GM18520 (cell line): ENCODE measurements at regions not wholly inside any gene's neighbourhood (a gene's known extent, or its start where the extent isn't known, plus 50 kb on each side); places are given as distances from the start of the nearest gene placed in this dataset.
"Not testable (repeated sequence)": the region's sequence is repeated elsewhere in the genome, so short reads cannot be mapped to it uniquely, and the experiment has no call there.

Experiments used
- ATAC-seq: cut with Tn5 transposase; IDR thresholded peaks from one replicate; pipeline ENCODE4 v1.9.1; 2021; ENCODE audit not compliant: unreplicated experiment

DNA sequence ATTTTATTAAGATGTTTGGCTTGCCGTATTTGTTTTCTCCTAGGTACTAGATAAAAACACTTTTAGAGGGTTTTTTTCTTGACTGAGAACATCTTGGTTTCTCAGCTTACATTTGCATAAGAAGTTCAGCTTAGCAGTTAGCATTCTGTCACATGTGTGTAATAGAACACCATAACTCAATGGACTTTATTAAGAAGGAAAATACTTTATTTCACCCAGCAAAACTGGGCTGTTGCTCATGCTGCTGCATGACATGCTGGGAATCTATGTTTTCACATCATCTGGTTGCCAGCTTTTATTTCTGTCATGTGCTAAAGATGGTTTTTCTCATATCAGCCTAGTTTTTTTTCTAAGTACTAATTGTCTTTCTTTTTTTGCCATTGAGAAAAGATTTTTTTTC is 144.6 kb downstream of the UTRN start:
- no peak for ATAC-seq

DNA sequence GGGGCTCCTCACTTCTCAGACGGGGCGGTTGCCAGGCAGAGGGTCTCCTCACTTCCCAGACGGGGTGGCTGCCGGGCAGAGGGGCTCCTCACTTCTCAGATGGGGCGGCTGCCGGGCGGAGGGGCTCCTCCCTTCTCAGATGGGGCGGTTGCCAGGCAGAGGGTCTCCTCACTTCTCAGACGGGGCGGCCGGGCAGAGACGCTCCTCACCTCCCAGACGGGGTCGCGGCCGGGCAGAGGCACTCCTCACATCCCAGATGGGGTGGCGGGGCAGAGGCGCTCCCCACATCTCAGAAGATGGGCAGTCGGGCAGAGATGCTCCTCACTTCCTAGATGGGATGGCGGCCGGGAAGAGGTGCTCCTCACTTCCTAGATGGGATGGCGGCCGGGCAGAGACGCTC is 148.3 kb downstream of the UTRN start:
- ATAC-seq, result not testable (repeated sequence)

DNA sequence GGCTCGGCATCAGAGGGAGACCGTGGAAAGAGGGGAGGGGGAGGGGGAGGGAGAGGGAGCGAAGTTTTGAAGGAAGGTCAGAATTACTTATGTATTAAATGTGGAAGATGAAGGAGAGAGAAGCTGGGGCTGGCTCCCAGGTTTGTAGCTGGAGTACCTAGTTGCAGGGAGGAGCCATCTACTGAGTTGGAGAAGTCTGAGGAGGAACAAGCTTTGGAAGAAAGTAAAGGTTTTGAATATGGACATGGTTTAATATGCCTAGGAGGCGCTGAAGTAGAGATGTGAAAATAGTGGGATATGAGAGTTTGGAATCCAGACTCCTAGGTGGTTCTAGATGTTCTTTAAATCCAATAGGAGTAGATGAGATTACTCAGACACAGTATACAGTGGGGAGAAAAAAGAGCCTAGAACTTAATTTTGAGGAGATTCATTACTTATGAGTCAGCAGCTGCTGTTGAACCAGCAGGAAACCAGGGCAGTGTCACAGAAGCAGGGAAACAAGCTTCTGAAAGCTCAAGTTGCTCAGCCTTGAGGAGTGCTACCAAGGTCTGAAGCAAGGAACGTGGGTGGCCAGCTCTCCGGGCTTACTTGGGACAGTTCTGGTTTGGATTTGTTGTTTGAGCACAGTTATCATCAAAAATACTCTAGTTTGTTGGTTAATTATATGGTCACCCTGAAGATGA is 149.3 kb downstream of the UTRN start:
- ATAC-seq, result no peak

DNA sequence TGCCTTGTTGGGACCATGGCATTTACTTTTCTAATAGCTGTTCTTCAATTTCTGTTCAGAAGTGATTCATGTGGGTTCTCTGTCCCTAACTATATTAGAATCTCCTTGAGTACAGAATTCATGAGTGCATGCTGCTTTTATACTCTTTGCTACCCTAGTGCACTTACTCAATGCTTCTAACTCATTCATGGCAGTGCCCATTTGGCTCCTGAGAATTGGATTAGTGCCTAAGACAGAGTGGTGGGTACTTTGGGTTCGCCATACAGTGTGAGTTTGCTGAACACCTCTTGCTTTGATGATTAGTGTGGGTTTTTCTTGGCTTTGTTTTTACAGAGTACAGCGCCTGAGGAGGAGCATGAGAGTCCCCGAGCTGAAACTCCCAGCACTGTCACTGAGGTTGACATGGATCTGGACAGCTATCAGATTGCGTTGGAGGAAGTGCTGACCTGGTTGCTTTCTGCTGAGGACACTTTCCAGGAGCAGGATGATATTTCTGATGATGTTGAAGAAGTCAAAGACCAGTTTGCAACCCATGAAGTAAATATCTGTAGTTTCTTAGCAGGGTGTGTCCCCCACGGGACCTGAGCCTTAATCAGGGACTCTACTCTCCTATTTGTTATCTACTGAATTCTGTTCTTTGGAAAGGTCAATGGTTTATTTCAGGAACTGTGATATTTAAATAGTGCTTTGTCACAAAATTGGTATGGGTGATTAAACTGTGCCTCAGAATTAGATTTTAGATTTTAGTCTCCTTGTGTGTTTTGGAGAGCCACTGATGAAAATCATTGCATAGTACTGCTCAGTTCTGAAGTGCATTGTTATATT is 150.7 kb downstream of the UTRN start:
- no peak for ATAC-seq

DNA sequence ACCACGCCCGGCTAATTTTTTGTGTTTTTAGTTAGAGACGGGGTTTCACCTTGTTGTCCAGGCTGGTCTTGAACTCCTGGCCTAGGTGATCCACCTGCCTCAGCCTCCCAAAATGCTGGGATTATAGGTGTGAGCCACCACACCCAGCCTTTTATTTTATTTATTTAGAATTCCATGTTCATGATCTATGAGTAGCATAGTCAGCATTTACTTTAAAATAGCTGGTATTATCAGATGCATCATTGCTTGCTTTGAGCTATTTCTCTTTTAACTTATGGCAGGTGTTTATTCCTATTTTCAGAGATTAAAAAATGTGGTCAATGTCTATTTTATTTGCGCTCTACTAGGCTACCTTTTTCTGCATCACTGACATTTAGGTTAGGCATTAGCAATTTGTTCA is 152.0 kb downstream of the UTRN start:
- no peak for ATAC-seq

DNA sequence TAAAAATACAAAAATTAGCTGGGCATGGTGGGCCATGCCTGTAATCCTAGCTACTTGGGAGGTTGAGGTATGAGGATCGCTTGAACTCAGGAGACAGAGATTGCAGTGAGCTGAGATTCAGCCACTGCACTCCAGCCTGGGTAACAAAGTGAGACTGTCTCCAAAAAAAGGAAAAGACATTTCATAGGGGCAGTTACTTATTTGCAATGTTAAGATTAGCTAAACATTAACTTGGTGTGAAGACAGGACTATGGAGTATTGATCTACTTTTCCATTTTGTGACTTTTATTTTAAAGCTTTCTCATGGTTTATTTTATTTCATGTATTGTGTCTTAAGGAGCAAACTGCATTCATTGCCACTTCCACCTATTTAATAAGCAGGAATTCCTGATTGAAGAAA is 153.0 kb downstream of the UTRN start:
- no peak for ATAC-seq

DNA sequence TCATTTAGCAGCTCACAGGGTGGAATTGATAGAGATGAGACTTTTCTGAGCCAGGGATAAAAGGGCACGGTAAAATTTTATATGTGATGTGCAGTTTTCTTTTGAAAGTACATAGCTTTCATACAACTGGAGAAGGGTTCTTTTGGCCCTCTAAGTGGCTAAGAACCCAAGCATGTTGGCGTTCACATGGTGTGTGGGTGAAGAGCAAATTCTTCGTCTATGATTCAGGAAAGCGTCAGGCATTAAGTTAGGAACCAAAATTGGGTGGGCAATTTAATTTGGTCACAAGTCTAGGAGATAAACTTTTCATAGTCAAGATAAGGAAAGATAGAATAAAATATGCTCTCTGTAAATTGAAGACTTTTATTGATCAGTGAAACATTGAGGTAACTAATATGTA is 153.9 kb downstream of the UTRN start:
- ATAC-seq, result no peak

DNA sequence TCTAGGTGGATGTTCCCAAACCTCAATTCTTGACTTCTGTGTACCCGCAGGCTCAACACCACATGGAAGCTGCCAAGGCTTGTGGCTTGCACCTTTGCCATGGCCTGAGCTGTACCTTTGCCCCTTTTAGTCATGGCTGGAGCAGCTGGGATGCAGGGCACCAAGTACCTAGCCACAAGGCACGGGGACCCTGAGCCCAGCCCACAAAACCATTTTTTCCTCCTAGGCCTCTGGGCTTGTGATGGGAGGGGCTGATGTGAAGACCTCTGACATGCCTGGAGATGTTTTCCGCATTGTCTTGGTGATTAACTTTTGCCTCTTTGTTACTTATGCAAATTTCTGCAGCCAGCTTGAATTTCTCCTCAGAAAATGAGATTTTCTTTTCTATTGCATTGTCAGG is 156.7 kb downstream of the UTRN start:
- ATAC-seq, result not testable (repeated sequence)

DNA sequence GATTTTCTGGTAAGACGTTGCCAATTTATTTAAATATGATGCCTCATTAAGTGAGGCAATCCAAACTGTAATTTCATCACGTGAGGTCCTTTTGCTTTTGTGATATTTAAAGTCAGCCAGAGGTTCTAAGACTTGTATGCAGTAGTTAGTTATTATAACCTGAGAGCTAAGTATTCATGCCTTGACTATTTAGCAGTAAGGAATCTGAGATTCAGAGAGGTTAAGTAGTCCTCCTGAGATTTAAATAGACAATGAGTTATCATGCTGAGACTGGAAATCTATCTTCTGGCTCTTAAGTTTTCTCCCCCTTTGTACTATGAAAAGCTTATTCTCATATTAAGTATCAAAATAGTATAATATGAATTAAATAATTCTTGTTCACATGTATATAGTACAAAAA is 158.0 kb downstream of the UTRN start:
- no peak for ATAC-seq

DNA sequence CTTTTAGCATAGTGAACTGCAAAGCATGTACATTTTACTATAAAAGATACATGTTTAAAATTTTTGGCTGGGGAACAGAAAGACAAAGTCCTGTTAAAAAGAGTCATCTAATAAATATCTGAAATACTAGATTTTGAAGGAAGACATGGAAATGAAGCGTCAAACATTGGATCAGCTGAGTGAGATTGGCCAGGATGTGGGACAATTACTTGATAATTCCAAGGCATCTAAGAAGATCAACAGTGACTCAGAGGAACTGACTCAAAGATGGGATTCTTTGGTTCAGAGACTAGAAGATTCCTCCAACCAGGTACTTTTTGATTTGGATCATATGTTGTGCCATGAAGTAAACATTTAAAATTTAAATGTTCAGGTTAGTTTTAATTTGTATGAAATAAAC is 162.3 kb downstream of the UTRN start:
- no peak for ATAC-seq

DNA sequence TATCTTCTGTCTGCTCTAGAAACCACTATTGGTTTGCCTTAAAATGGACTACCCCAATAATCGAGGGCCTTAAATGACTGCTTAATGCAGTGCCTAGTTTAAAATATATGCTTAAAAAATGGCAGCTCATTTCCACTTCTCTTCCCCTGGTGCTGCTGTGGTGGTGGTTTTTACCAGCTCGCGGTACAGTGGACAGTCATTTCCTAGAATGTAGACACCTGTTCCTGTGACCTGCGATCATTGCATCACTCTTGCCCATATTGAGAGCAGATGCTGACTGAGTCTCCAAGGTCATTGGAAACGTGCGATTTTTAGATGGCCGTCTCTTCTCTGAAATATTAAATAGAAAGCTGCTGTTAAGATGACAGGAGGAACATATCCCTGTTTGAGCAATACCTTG is 164.1 kb downstream of the UTRN start:
- no peak for ATAC-seq

DNA sequence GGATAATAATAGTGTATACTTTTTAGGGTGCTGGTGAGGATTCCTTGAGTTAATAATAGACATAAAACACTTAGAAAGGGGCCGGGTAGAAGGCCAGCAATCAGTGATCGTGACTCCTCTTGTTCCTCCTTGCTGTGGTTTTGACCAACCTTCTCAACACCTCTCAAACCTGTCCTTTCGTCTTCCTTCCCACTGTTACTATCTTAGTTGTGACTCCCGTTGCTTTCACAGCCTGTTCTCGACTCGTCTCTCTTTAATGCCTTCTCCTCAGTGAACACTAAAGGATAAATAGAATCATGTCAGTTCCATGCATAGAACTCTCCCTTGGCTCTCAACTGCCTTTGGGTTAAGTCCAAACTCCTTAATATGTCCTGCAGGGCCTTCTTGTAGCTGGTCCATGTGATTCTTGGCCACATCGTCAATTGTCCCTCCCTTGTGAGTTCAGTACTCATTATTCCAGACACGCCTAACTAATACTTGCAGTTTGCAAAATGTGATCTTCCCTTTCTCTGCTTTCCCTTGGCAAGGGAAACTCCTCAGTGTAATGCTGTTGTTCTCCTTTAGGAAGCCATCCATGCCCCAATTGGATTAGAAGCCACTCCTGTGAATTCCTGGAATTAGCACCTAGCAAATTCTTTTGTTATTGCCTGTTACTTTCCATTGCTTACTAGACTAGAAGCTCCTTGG is 164.9 kb downstream of the UTRN start:
- ATAC-seq, result no peak

DNA sequence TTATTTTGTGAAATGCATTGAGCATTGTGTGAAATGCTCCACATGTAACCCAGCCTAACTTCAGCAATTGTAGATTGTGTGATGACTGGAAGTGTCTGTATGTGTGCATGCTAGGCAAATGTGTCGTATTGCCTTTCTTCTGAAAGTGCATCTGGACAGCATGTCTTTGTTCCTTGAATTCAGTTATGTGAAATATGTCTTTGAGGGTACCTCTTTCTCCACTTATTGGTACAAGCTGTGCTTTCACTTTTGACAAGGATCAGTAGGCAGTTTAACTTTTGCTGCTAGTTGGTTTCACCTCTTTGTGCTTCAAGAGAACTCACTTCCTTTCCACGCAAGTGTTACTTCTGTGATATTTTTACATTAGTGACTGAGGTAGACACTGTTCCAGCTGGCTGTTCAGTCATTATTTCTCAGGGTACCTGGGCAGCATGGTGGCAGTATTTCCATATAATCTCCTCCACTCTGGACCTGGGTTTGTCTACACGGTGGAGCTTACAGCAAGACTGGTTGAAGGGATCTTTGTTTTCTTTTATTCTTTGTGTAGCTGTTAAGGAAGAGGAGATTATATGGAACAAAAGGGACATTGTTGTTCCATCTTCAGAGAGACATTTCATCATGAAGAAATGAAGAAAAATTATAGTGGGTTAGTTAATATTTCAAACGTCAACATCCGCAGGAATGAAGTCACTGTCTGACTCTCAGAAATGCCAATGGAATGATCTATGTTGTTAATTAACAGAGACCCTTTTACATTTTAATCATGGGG is 175.4 kb downstream of the UTRN start:
- ATAC-seq, result peak; percentile 94

DNA sequence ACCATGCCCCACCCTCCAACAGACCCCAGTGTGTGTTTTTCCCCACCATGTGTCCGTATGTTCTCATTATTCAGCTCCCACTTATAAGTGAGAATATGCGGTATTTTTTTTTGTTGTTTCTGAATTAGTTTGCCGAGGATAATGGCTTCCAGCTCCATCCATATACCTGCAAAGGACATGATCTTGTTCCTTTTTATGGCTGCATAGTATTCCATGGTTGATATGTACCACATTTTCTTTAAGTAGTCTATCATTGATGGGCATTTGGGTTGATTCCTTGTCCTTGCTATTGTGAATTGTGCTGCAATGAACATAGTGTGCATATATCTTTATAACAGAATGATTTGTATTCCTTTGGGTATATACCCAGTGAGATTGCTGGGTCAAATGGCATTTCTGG is 176.9 kb downstream of the UTRN start:
- no peak for ATAC-seq

DNA sequence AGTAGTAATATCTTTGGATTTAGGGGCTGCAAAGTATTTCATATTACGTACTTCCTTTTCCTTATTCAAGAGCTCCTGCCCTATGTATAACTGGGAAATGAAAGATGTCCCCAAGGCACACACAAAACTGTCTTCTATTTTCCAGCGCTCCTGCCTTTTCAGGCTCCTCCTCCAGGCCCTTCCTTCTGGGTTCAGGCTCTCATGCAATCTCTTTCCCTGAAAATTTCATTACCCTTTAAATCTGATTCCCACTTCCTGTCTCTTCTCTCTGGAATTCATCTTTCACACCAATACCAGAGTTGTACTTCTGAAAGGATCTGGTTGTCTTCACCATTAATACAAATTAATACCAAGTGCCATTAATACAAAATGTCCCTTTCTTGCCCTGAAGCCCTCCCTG is 181.6 kb downstream of the UTRN start:
- no peak for ATAC-seq

DNA sequence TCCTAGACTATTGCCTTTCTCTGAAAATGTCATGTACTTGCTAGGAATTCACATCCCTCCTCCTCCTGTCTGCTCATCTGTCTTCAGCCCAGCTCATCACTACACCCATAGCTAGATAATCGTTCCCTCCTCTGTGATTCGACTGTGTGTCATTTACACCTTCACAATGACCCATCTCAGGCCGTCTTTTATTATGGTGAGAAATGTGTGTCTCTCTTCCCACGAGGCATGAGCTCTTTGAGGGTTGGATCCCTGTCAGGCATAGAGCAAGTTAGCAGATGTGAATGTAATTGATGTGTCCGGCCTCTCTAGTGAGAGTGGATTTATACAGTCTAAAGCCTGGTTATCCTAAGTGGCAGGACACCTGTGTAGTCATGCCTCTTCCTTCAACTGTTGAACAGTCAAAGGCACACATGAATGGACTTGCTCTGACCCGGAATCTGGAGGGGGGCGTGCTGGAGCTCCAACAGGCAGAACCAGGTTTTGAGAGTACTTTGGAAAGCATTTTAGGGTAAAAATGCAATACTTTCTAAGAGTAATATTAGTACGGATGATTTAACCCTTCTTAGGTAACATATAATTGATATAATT is 182.1 kb downstream of the UTRN start:
- no peak for ATAC-seq

DNA sequence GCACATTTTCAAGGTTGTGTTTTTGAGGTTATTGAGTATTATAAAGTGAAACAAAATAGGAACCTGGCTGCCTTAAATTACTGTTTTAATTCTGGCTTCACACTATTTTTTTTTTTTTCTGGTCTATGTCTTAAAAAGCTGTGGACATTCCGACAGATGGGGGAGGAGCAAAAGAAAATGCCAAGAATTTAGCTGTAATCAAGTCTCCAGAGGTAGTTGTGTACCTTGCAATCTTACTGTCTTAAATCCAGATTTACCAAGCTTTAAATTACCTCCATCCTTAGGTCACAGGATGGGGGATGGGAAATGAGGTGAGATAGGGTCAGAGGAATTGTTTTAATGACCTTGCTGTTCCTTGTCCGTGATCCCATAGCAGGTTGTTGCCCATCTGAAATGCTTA is 182.8 kb downstream of the UTRN start:
- no peak for ATAC-seq

DNA sequence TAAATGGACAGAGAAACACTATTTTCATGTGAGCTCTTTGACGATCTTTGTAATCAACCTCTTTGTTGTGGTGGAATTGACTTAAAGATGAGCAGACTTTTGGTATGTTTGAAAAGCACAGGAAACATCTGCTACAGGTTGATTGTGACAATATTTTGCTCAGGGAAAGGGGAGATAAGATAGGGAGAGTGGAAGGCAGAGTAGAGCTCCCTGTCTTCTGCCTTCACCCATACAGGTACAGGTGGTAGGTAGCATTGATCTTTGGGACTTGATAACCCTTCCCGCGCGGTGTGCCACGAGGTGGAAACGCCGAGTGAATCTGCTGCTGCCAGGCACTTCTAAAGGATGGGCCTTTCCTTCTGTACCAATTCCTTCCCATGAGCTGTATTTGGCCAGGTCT is 183.6 kb downstream of the UTRN start:
- no peak for ATAC-seq

DNA sequence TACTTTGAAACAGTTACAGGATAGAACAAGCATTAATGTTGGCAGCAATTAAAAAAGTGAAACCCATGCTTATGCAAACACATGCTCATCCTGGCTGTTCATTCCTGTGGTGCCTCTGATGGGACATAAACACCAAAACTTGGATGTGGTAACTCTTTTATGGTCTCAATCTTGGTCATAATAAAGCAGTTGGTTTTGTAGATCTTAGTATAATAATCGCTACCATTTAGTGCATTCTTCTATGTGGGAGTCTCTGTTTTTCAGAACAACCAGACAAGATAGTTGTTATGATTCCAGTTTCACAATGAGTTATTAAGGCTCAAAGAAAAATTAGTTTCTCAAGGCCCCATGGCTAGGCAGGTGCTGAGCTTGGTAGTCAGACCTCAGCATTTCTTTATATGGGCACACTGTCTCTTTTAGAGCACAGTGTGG is 184.0 kb downstream of the UTRN start:
- ATAC-seq, result no peak

DNA sequence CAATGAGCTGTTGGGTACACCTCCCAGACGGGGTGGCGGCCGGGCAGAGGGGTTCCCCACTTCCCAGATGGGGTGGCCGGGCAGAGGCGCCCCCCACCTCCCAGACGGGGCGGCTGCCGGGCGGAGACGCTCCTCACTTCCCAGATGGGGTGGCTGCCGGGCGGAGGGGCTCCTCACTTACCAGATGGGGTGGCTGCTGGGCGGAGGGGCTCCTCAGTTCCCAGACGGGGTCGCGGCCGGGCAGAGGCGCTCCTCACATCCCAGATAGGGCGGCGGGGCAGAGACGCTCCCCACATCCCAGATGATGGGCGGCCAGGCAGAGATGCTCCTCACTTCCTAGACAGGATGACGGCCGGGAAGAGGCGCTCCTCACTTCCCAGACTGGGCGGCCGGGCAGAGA is 185.1 kb downstream of the UTRN start:
- not testable (repeated sequence) for ATAC-seq

DNA sequence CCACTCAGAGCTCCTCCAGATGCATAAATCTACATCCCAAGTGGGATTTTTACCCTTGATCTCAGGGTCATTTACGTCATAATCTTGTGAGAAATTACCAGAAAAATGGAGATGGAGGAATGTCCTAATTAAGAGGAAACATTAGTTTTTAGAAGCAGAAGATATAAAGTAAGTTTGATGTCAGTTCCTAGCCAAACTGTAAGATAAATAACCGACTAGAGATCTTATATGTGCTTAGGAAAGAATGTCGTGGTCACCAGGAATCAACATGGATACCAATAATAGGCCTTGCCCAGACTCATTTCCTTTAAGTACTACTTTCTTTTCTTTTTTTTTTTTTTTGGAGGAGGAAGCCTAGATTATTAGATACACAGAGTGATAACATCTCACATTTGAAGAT is 186.9 kb downstream of the UTRN start:
- no peak for ATAC-seq
